Stimulated activated naive CD8-positive, alpha-beta T cell treated with anti-CD3 and anti-CD28 coated beads, Interleukin-15, amount 100 ng/mL, for 72 hours (primary cell): ENCODE measurements at regions not wholly inside any gene's neighbourhood (a gene's known extent, or its start where the extent isn't known, plus 50 kb on each side); places are given as distances from the start of the nearest gene placed in this dataset.

Source experiments
- ATAC-seq: fragments of 150-1000 bp; cut with Tn5 transposase; 2 replicates; pipeline ENCODE4 v1.10.0; 2021; ENCODE audit warnings: mild to moderate bottlenecking, moderate library complexity
- DNase-seq, 2 donors: peaks; one replicate each; pipeline ENCODE4 v3.0.0; 2021 to 2022
- H3K27ac Mint-ChIP-seq, 2 donors: one replicate each; pipeline ENCODE4 v1.8.0; 2022; ENCODE audit warnings: mild to moderate bottlenecking in 2 of 2, mixed read lengths in 2 of 2, moderate library complexity in 2 of 2
- H3K27me3 Mint-ChIP-seq: one replicate; pipeline ENCODE4 v1.8.0; 2022; ENCODE audit warnings: mixed read lengths
- H3K4me1 Mint-ChIP-seq: one replicate; pipeline ENCODE4 v1.8.0; 2022; ENCODE audit warnings: mild to moderate bottlenecking, mixed read lengths
- H3K4me3 Mint-ChIP-seq, 2 donors: one replicate each; pipeline ENCODE4 v1.8.0; 2022; ENCODE audit warnings: mild to moderate bottlenecking in 2 of 2, mixed read lengths in 2 of 2, moderate library complexity in 1 of 2
- H3K9me3 Mint-ChIP-seq, 2 donors: one replicate each; pipeline ENCODE4 v1.8.0; 2022; ENCODE audit warnings: mixed read lengths in 2 of 2

DNA sequence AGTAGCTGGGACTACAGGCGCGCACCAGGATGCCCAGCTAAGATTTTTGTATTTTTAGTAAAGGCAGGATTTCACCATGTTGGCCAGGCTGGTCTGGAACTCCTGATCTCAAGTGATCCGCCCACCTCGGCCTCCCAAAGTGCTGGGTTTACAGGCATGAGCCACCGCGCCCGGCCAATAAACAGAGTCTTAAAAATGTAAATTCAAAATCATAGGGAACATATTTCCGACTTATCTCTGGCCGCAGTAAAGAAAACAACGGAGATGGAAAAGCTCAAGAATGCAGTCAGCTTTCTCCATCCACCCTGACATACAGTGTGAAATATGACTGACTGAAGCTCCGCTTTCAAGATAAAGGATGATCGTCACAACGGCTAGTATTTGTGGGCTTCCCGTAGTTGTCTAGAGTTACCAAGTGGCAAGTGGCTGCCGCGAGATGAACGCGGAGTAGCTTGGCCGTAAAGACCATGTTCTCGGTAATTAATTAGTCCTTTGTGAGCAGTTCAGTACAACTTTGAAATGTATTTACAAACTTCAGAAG lies 495.1 kb upstream of the FAT1 start:
- no peaks in the 10 kb centered on the region for H3K4me1 Mint-ChIP-seq
- no peak for ATAC-seq
- no peak for DNase-seq

GRCh38 chr4:187224560-187224959 lies 500.9 kb upstream of the FAT1 start:
- H3K4me1 Mint-ChIP-seq: no peaks in the 10 kb centered on the region
- no peak overlapping the region for H3K27ac Mint-ChIP-seq
- H3K4me3 Mint-ChIP-seq: no peak overlapping the region
- ATAC-seq (no peak), DNase-seq (no peak)
- no peaks in the 10 kb centered on the region for H3K27me3 Mint-ChIP-seq
- H3K9me3 Mint-ChIP-seq: peaks cover 6 to 23% of the 10 kb centered on the region in 2 donors

More for the DNA sequence above, 495.1 kb upstream of the FAT1 start:
- no peaks in the 10 kb centered on the region for H3K27me3 Mint-ChIP-seq
- H3K9me3 Mint-ChIP-seq: peaks cover 6 to 11% of the 10 kb centered on the region in 2 donors
- H3K27ac Mint-ChIP-seq: no peak overlapping the region
- H3K4me3 Mint-ChIP-seq: no peak overlapping the region

- H3K27me3 Mint-ChIP-seq: no peaks in the 10 kb centered on the region
- no peak overlapping the region for H3K27ac Mint-ChIP-seq
- DNase-seq (no peak), ATAC-seq (no peak)
- H3K4me1 Mint-ChIP-seq: no peaks in the 10 kb centered on the region
- peaks cover 6 to 23% of the 10 kb centered on the region in 2 donors for H3K9me3 Mint-ChIP-seq
- no peak overlapping the region for H3K4me3 Mint-ChIP-seq
Observed at GRCh38 chr4:187227907-187228704, 504.4 kb upstream of the FAT1 start.

- H3K4me1 Mint-ChIP-seq: no peaks in the 10 kb centered on the region
- no peaks in the 10 kb centered on the region for H3K27me3 Mint-ChIP-seq
- DNase-seq (no peak), ATAC-seq (no peak)
- H3K4me3 Mint-ChIP-seq: no peak overlapping the region
- H3K27ac Mint-ChIP-seq: no peak overlapping the region
- peaks cover 0 to 7% of the 10 kb centered on the region in 2 donors for H3K9me3 Mint-ChIP-seq
Observed at GRCh38 chr4:187232196-187232595, 508.5 kb upstream of the FAT1 start.

GRCh38 chr4:187232796-187233195 lies 509.1 kb upstream of the FAT1 start:
- Mint-ChIP-seq H3K27ac (no peak overlapping the region), H3K27me3 (no peaks in the 10 kb centered on the region), H3K9me3 (peaks cover 0 to 7% of the 10 kb centered on the region in 2 donors), H3K4me3 (no peak overlapping the region), H3K4me1 (no peaks in the 10 kb centered on the region)
- ATAC-seq (no peak), DNase-seq (no peak)

DNA sequence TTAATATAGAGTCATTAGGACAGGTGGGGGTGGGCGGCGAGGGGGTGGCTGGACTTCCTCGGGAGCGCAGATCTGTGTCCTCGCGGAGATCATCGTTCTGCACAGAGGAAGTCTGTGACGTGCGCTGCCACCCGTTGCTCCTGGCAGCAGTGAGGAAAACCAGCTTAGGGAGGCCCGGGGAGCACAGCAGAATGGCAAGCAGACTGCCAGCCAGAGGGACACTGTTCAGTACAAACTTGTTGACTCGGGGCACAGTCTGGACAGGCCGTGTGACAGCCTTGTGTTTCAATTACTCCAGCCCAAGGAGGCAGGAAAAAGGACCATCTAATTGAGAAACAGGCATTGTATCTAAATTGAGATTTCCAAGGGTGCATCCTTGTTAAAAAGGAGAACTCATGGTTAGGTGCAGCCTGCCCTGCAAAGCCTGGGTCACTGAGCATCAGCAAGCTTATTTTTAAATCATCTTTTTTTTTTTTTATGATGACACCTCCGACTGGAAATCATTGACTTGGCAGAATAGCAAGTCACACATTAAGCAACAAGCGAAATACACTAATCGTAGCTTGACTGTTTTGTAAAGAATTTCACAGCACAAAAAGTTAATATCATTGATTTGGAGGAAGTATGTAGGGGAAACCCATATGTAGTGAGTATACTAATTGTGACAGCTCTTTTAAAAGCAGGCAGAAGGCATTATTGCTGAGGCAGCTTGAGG lies 512.0 kb upstream of the FAT1 start:
- DNase-seq: no peak
- Mint-ChIP-seq H3K27ac (no peak overlapping the region), H3K27me3 (no peaks in the 10 kb centered on the region), H3K4me1 (no peaks in the 10 kb centered on the region), H3K4me3 (no peak overlapping the region), H3K9me3 (peaks cover 4 to 8% of the 10 kb centered on the region in 2 donors)
- ATAC-seq: no peak

GRCh38 chr4:187236209-187236890 lies 512.7 kb upstream of the FAT1 start:
- DNase-seq (no peak), ATAC-seq (no peak)
- no peaks in the 10 kb centered on the region for H3K27me3 Mint-ChIP-seq

DNA sequence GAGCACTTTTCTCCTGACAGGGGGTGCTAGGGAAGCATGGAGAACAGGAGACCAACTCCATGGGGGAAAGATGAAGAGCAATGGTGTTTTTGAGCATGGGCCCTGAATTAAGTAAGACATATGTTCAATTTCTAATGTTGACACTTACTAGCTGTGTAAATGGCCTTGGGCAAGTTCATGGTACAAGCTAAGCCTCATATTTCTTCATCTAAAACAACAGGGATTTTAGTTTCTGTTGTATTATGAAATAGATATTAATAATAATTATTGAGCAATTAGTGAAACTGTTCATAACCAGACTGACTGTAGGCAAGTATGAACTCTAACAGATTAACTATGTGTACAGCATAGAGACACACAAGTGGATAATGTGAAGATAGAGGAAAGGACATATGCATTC lies 515.0 kb upstream of the FAT1 start:
- H3K9me3 Mint-ChIP-seq: peaks cover 10 to 18% of the 10 kb centered on the region in 2 donors
- no peak overlapping the region for H3K4me3 Mint-ChIP-seq
- no peak for ATAC-seq
- no peaks in the 10 kb centered on the region for H3K27me3 Mint-ChIP-seq
- no peaks in the 10 kb centered on the region for H3K4me1 Mint-ChIP-seq
- no peak for DNase-seq
- H3K27ac Mint-ChIP-seq: no peak overlapping the region

More at GRCh38 chr4:187236209-187236890, 512.7 kb upstream of the FAT1 start:
- Mint-ChIP-seq H3K27ac (no peak overlapping the region), H3K4me3 (no peak overlapping the region), H3K9me3 (peaks cover 5 to 8% of the 10 kb centered on the region in 2 donors), H3K4me1 (no peaks in the 10 kb centered on the region)

GRCh38 chr4:187251896-187252295 lies 528.2 kb upstream of the FAT1 start:
- ATAC-seq (no peak), DNase-seq (no peak)
- Mint-ChIP-seq H3K4me3 (no peak overlapping the region), H3K27me3 (no peaks in the 10 kb centered on the region), H3K27ac (no peak overlapping the region), H3K4me1 (no peaks in the 10 kb centered on the region), H3K9me3 (peaks cover 8 to 22% of the 10 kb centered on the region in 2 donors)

DNA sequence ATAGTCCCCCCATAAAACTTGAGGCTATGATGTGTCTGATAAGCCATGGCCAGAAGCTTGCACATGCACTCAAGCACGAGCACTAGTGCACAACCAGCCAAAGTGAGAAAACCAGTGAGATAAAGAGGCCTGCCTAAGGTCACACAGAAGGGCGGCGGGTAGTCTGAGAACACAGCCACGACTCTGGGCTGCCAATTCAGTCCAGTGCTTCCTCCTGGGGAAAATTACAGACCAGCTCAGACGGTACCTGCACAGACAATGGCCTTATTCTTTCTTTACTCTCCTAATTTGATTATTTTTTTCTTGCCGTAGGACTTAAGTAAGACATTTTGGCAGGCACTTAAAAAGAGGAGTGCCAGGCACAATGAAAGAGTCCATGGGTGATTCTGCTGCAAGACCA lies 533.2 kb upstream of the FAT1 start:
- no peak overlapping the region for H3K27ac Mint-ChIP-seq
- no peaks in the 10 kb centered on the region for H3K27me3 Mint-ChIP-seq
- DNase-seq: no peak
- H3K4me3 Mint-ChIP-seq: no peak overlapping the region
- peaks cover 6 to 10% of the 10 kb centered on the region in 2 donors for H3K9me3 Mint-ChIP-seq
- H3K4me1 Mint-ChIP-seq: no peaks in the 10 kb centered on the region
- ATAC-seq: no peak

GRCh38 chr4:187258651-187259401 lies 535.2 kb upstream of the FAT1 start:
- no peaks in the 10 kb centered on the region for H3K4me1 Mint-ChIP-seq
- no peak overlapping the region for H3K4me3 Mint-ChIP-seq

GRCh38 chr4:187268940-187269339 lies 545.3 kb upstream of the FAT1 start:
- no peak overlapping the region for H3K27ac Mint-ChIP-seq

More at GRCh38 chr4:187258651-187259401, 535.2 kb upstream of the FAT1 start:
- Mint-ChIP-seq H3K27ac (no peak overlapping the region), H3K27me3 (no peaks in the 10 kb centered on the region), H3K9me3 (peaks cover 5 to 8% of the 10 kb centered on the region in 2 donors)
- DNase-seq (no peak), ATAC-seq (no peak)

DNA sequence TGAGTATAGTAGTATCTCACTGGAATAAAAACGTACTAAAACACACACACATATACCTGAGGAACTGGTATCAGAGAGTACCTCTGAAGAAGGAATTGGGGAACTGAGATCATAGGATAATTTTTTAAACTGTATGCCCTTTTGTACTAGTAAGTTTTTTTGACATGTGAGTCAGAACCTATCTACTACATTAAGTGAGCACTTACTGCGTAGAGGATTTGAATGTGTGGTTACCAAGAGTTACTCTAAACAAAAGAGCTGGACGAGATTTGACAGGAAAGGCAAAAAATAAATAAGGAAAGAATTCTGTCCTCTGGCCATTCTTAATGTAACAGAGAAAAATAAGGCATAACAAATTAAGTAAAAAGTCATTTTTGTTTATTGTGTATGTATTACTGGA lies 546.5 kb upstream of the FAT1 start:
- Mint-ChIP-seq H3K4me3 (no peak overlapping the region), H3K27me3 (no peaks in the 10 kb centered on the region), H3K9me3 (peaks cover 0 to 8% of the 10 kb centered on the region in 2 donors), H3K4me1 (no peaks in the 10 kb centered on the region), H3K27ac (no peak overlapping the region)
- no peak for DNase-seq
- ATAC-seq: no peak

More at GRCh38 chr4:187268940-187269339, 545.3 kb upstream of the FAT1 start:
- Mint-ChIP-seq H3K27me3 (no peaks in the 10 kb centered on the region), H3K4me1 (no peaks in the 10 kb centered on the region), H3K4me3 (no peak overlapping the region), H3K9me3 (peaks cover 0 to 8% of the 10 kb centered on the region in 2 donors)
- no peak for ATAC-seq
- DNase-seq: no peak

DNA sequence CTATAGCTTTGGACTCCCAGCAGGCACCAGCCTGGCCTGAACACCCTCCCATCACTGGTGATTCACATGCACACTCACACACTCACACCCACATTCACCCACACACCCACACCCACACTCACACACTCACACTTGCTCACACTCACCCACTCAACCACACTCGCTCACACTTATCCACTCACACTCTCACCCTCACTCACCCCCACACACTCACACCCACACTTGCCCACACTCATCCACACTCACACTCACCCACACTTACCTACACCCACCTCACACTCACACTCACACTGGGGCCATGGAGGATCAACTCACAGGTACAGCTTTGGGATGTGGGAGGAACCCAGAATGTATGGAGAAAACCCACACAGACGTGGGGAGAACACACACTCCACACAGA lies 548.2 kb upstream of the FAT1 start:
- Mint-ChIP-seq H3K4me1 (no peaks in the 10 kb centered on the region), H3K9me3 (peaks cover 0 to 8% of the 10 kb centered on the region in 2 donors), H3K27ac (no peak overlapping the region), H3K4me3 (no peak overlapping the region), H3K27me3 (no peaks in the 10 kb centered on the region)
- DNase-seq (no peak), ATAC-seq (no peak)

DNA sequence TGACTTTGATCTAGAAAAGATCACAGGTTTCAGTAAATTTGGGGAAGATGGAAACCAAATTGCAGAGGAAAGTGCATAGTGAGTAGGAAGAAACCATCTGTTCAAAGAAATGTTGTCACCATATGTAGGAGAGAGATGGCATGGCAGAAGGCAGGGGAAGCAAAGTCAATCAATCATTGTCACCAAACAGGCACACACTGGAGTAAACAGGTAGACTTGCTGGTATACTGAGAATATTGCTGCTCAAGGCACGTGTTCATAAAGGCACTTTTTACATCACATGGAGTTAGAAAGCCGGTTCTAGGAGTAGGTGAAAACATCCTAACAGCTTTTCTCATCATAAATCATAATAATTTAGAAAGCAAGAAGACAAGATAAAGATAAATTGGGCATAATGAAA lies 550.5 kb upstream of the FAT1 start:
- Mint-ChIP-seq H3K27ac (no peak overlapping the region), H3K4me3 (no peak overlapping the region), H3K4me1 (no peaks in the 10 kb centered on the region), H3K9me3 (peaks cover under 1 to 2% of the 10 kb centered on the region in 2 donors), H3K27me3 (no peaks in the 10 kb centered on the region)
- no peak for ATAC-seq
- no peak for DNase-seq
